ENCODE measurements at regions not wholly inside any gene's neighbourhood (a gene's known extent, or its start where the extent isn't known, plus 50 kb on each side); places are given as distances from the start of the nearest gene placed in this dataset.

GRCh38 chr2:18910843-18911242 lies 321.5 kb upstream of the NT5C1B start:
- TF ChIP-seq CTCF (IDR thresholded peaks at IDR 0.05): no peak
- TF ChIP-seq POLR2A (IDR thresholded peaks at IDR 0.05): no peak
- TF ChIP-seq POLR2AphosphoS5 (IDR thresholded peaks at IDR 0.05): no peak

Data from upper lobe of left lung (tissue), 4 donors.